ENCODE measurements at regions not wholly inside any gene's neighbourhood (a gene's known extent, or its start where the extent isn't known, plus 50 kb on each side); places are given as distances from the start of the nearest gene placed in this dataset.

DNA sequence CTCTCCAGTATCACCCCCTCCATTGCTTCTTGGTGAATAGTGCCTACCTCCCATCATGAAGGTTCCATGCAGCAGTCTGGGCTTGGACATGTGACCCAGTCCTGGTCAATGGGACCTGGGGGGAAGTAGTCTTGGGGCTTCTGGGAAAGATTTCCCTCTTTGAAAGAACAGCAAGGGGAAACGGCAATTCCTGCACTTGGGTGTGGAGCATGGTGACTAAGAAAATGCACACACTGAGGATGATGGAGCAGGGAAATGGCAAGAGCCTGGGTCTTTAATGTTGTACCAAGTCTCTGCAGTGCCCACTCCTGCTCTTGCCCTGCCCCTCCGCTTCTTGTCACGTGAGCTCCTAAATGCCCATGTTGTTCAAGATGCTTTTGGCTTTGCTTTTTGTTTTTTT, 131.4 kb upstream of the SIX2 start:
- Histone ChIP-seq H3K4me3 (no peak overlapping the region), H3K27ac (no peak overlapping the region), H3K4me1 (no peaks in the 10 kb centered on the region), H3K36me3 (no peaks in the 10 kb centered on the region), H3K9me3 (no peaks in the 10 kb centered on the region), H3K27me3 (peaks cover 0 to 55% (median 0%) of the 10 kb centered on the region in 4 donors)
- 82 to 86% methylated on average over 3 of the region's 3 CpGs for WGBS, 2 donors
- intact Hi-C loops (cut with DNase I): no loop called here
- TF ChIP-seq, protein P1, sequence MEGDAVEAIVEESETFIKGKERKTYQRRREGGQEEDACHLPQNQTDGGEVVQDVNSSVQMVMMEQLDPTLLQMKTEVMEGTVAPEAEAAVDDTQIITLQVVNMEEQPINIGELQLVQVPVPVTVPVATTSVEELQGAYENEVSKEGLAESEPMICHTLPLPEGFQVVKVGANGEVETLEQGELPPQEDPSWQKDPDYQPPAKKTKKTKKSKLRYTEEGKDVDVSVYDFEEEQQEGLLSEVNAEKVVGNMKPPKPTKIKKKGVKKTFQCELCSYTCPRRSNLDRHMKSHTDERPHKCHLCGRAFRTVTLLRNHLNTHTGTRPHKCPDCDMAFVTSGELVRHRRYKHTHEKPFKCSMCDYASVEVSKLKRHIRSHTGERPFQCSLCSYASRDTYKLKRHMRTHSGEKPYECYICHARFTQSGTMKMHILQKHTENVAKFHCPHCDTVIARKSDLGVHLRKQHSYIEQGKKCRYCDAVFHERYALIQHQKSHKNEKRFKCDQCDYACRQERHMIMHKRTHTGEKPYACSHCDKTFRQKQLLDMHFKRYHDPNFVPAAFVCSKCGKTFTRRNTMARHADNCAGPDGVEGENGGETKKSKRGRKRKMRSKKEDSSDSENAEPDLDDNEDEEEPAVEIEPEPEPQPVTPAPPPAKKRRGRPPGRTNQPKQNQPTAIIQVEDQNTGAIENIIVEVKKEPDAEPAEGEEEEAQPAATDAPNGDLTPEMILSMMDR (IDR thresholded peaks at IDR 0.05): no peak
- no peak for TF ChIP-seq POLR2A (IDR thresholded peaks at IDR 0.05)
- DNase-seq: no peak

DNA sequence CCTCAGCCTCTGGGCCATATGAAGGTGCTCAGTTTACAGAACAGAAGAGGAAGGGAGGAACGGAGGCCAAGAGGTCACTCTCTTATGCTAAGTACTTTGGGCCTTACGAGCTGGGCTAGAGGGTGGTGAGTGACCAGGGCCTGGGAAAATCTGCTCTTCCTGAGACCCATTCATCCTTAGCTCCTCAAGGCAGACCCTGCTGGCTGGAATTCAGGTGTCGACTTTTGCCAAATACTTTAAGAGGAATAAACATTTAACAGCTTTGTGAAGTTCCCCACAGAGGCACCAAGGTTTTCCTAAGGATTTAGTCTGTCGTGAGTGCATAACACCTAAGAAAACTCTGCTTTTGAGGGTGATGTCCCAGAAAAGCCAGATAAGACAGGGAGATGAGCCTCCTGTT, 129.7 kb upstream of the SIX2 start:
- Histone ChIP-seq H3K27ac (no peak overlapping the region), H3K36me3 (no peaks in the 10 kb centered on the region), H3K9me3 (no peaks in the 10 kb centered on the region), H3K27me3 (peaks cover 0 to 38% (median 0%) of the 10 kb centered on the region in 4 donors), H3K4me3 (no peak overlapping the region), H3K4me1 (no peaks in the 10 kb centered on the region)
- intact Hi-C loops (cut with DNase I): no loop called here
- WGBS, 2 donors: 50 to 73% methylated on average over 3 to 4 of the region's 4 CpGs
- no peak for TF ChIP-seq POLR2A (IDR thresholded peaks at IDR 0.05)
- TF ChIP-seq, protein P1 (IDR thresholded peaks at IDR 0.05): no peak
- no peak for DNase-seq

DNA sequence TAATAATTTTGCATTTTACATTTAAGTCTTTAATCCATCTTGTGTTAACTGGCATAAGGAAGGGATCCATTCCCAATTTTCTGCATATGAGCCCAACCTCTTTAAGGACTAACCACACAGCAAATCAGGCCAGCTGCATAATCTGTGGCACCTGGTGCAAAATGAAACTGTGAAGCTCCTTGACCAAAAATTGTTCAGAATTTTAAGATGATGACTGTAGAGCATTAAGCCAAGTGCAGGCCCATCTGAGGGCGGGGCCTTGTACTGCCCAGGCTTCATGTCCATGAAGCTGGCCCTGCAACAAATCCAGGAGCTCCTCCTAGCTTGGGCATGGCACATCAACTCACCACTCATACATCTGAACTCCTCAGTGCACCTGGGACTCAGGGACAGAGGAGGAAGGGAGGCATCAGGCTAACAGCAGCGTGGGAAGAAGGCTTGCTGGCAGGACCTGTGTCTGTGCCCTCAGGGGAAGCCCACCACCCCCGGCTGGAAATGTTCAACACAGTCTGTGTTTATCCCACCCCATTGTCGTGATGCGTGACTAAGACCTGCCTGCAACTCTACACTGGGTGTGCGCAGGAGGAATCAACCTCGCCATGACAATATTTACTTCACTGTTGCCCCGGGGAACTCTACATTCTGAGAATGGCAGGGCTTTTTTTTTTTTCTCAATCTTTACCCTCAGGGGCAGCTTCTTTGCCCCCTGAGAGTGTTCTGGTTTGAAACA, 128.9 kb upstream of the SIX2 start:
- H3K27me3 ChIP-seq: peaks cover 0 to 31% (median 0%) of the 10 kb centered on the region in 4 donors
- no peak overlapping the region for H3K27ac ChIP-seq
- no peak for DNase-seq
- WGBS, 2 donors: 57 to 84% methylated on average over 5 to 6 of the region's 8 CpGs
- intact Hi-C loops (cut with DNase I): no loop called here
- no peaks in the 10 kb centered on the region for H3K4me1 ChIP-seq
- H3K36me3 ChIP-seq: no peaks in the 10 kb centered on the region
- H3K4me3 ChIP-seq: no peak overlapping the region
- TF ChIP-seq, protein P1 (IDR thresholded peaks at IDR 0.05): no peak
- TF ChIP-seq POLR2A (IDR thresholded peaks at IDR 0.05): no peak
- H3K9me3 ChIP-seq: no peaks in the 10 kb centered on the region

DNA sequence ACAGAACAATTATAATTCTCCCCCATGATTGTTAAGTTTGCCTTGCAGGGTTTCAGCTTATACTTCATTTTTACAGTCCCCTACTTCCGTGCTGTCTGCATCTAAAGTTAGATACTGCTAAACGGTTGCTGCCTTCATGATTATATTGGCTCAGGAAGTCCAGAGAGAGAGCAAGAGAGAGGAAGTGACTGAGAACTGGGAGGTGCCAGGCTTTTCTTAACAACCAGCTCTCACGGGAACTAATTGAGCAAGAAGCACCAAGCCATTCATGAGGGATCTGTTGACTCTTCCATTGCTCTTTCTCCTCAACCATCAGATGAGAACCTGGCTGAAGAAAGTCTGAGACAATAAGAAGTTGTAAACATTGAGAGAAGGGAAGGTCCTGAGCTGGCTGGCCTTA, 125.5 kb upstream of the SIX2 start:
- H3K36me3 ChIP-seq: no peaks in the 10 kb centered on the region
- H3K4me3 ChIP-seq: no peak overlapping the region
- TF ChIP-seq POLR2A (IDR thresholded peaks at IDR 0.05): no peak
- TF ChIP-seq, protein P1 (IDR thresholded peaks at IDR 0.05): no peak
- intact Hi-C loops (cut with DNase I): no loop called here
- H3K27ac ChIP-seq: no peak overlapping the region
- WGBS, 2 donors: 10 to 17% methylated on average over 3 of the region's 3 CpGs
- peaks cover 0 to 9% (median 0%) of the 10 kb centered on the region in 4 donors for H3K27me3 ChIP-seq
- H3K4me1 ChIP-seq: no peaks in the 10 kb centered on the region
- H3K9me3 ChIP-seq: no peaks in the 10 kb centered on the region
- no peak for DNase-seq

DNA sequence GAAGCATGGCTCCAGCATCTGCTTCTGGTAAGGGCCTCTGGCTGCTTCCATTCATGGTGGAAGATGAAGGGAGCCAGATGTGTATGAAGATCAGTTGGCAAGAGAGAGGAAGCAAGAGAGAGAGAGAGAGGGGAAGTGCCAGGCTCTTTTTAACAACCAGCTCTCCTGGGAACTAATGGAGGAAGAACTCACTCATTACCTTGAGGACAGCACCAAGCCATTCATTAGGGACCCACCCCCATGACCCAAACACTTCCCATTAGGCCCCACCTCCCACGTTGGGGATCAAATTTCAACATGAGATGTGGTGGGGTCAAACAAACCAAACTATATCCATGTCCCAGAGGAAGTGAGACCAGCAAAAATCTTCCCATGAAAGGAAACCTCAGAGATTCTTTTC, 124.8 kb upstream of the SIX2 start:
- no peaks in the 10 kb centered on the region for H3K9me3 ChIP-seq
- intact Hi-C loops (cut with DNase I): no loop called here
- no peaks in the 10 kb centered on the region for H3K4me1 ChIP-seq
- no peak for DNase-seq
- H3K27me3 ChIP-seq: peaks cover 0 to 9% (median 0%) of the 10 kb centered on the region in 4 donors
- H3K4me3 ChIP-seq: no peak overlapping the region
- no peak for TF ChIP-seq POLR2A (IDR thresholded peaks at IDR 0.05)
- TF ChIP-seq, protein P1 (IDR thresholded peaks at IDR 0.05): no peak
- no peak overlapping the region for H3K27ac ChIP-seq
- WGBS, 2 donors: 0 to 14% methylated on average over 1 of the region's 1 CpG
- no peaks in the 10 kb centered on the region for H3K36me3 ChIP-seq

Data from esophagus squamous epithelium (tissue), 5 donors.